Middle frontal gyrus (tissue), 1 donor: ENCODE measurements at regions not wholly inside any gene's neighbourhood (a gene's known extent, or its start where the extent isn't known, plus 50 kb on each side); places are given as distances from the start of the nearest gene placed in this dataset.

Experiments used
- DNase-seq: peaks from one replicate; pipeline ENCODE4 v3.0.0-alpha.2; 2015; ENCODE audit warnings: low spot score; ENCODE audit errors: extremely low spot score

- DNase-seq: no peak
These were observed 56.9 kb upstream of the MEF2A start for GRCh38 chr15:99508852-99509251.

- DNase-seq: no peak
These were observed 55.9 kb upstream of the MEF2A start for GRCh38 chr15:99509686-99510461.

GRCh38 chr15:99511531-99511865, 54.3 kb upstream of the MEF2A start:
- no peak for DNase-seq

GRCh38 chr15:99511866-99512661, 53.7 kb upstream of the MEF2A start:
- DNase-seq: no peak

- no peak for DNase-seq
These were observed 51.5 kb upstream of the MEF2A start for GRCh38 chr15:99514306-99514705.
